K562 (cell line): ENCODE measurements at regions not wholly inside any gene's neighbourhood (a gene's known extent, or its start where the extent isn't known, plus 50 kb on each side); places are given as distances from the start of the nearest gene placed in this dataset.

Experiments
- ATAC-seq: fragments of 200-7000 bp; cut with Tn5 transposase; 3 replicates; pipeline ENCODE4 v1.9.1; 2020; ENCODE audit warnings: moderate library complexity
- BruUV-seq: library from RNA; stranded (reverse); fragments of 400-500 nt; replicated peaks from 2 replicates; lab custom pipeline; 2021; lab: Mats Ljungman, UMichigan
- CTCF ChIA-PET: fragments of 300-600 bp; formaldehyde crosslinking; extraction: SDS; loops from one replicate; lab custom pipeline; 2021; ENCODE audit warnings: low intra/inter-chr PET ratio; lab: Yijun Ruan, JAX
- POLR2A ChIA-PET: fragments of 300-600, 350-650 bp; sonication (Branson Sonifier 250); formaldehyde crosslinking; extraction: SDS; loops from one replicate; lab custom pipeline; 2021; ENCODE audit warnings: antibody characterized with exemption, inconsistent platforms; lab: Yijun Ruan, JAX
- DNase-seq, 4 experiments: peaks; one replicate each; pipeline versions ENCODE4 v3.0.0 to v3.0.0-alpha.2; 2011 to 2018; ENCODE audit warnings: low spot score in 3 of 4, mixed read lengths in 3 of 4; ENCODE audit errors: extremely low read depth in 1 of 4
- FAIRE-seq: peaks from 2 replicates; lab custom pipeline; 2011; peaks lifted over from hg19 to GRCh38; lab: Jason Lieb, UNC
- H2AFZ ChIP-seq: 2 replicates; pipeline ENCODE4 v1.6.0; 2011; ENCODE audit warnings: low read depth, low read length, control low read depth, inconsistent platforms
- H3K27ac ChIP-seq: fragments of 200-600 bp; 3 replicates; pipeline ENCODE4 v1.8.0; 2011; ENCODE audit warnings: low read depth, mild to moderate bottlenecking, control low read depth, inconsistent platforms, low read length, moderate library complexity, mixed read lengths; ENCODE audit errors: extremely low read depth
- H3K27me3 ChIP-seq, 2 experiments: fragments of 300-600 bp in 1 of 2; 2 replicates in 1 of 2; 3 replicates in 1 of 2; pipeline versions ENCODE4 v1.6.0 to v1.8.0; 2011; ENCODE audit warnings: inconsistent platforms in 2 of 2, low read length in 2 of 2, mild to moderate bottlenecking in 1 of 2, mixed read lengths in 1 of 2, moderate library complexity in 1 of 2; ENCODE audit not compliant: control insufficient read depth in 2 of 2, insufficient read depth in 2 of 2
- H3K36me3 ChIP-seq: fragments of 300-600 bp; 3 replicates; pipeline ENCODE4 v1.8.0; 2011; ENCODE audit warnings: mild to moderate bottlenecking, low read length, inconsistent platforms; ENCODE audit not compliant: control insufficient read depth, insufficient read depth
- H3K4me1 ChIP-seq, 2 experiments: fragments of 200-600 bp in 1 of 2; replicated peaks in 1 of 2; 2 replicates in 1 of 2; 3 replicates in 1 of 2; pipeline versions ENCODE4 v1.5.1 to v1.8.0; 2011; ENCODE audit warnings: inconsistent platforms in 2 of 2, low read length in 2 of 2, mild to moderate bottlenecking in 1 of 2, mixed read lengths in 1 of 2, moderate library complexity in 1 of 2; ENCODE audit not compliant: control insufficient read depth in 2 of 2, insufficient read depth in 2 of 2
- H3K4me2 ChIP-seq: 2 replicates; pipeline ENCODE4 v1.6.1; 2011; ENCODE audit warnings: low read length, control low read depth, inconsistent platforms, mixed read lengths; ENCODE audit not compliant: insufficient read depth
- H3K4me3 ChIP-seq: fragments of 200-600 bp; sonication (generic), shearing (Covaris generic); 2 replicates; pipeline ENCODE4 v1.5.1; 2016; ENCODE audit warnings: control low read depth, inconsistent platforms
- H3K79me2 ChIP-seq: fragments of 200-600 bp; 3 replicates; pipeline ENCODE4 v1.8.0; 2011; ENCODE audit warnings: low read length, inconsistent platforms; ENCODE audit not compliant: control insufficient read depth, insufficient read depth
- H3K9ac ChIP-seq, 2 experiments: 2 replicates each; pipeline versions ENCODE4 v1.6.0 to v1.6.1; 2011; ENCODE audit warnings: low read depth in 2 of 2, low read length in 2 of 2, control low read depth in 1 of 2, inconsistent platforms in 1 of 2, mild to moderate bottlenecking in 1 of 2, mixed read lengths in 1 of 2; ENCODE audit not compliant: insufficient read depth in 1 of 2
- H3K9me1 ChIP-seq: one replicate; pipeline ENCODE4 v1.6.0; 2011; ENCODE audit warnings: inconsistent platforms, mild to moderate bottlenecking, low read length, moderate library complexity; ENCODE audit not compliant: control insufficient read depth, insufficient read depth
- H3K9me3 ChIP-seq: replicated peaks from 2 replicates; pipeline ENCODE4 v1.5.1; 2011; ENCODE audit warnings: low read depth, low read length, inconsistent platforms; ENCODE audit not compliant: control insufficient read depth, insufficient read depth
- H4K20me1 ChIP-seq: replicated peaks from 2 replicates; pipeline ENCODE4 v1.6.1; 2011; ENCODE audit warnings: low read length, inconsistent platforms, mixed read lengths; ENCODE audit not compliant: control insufficient read depth, insufficient read depth
- ATF1 ChIP-seq, 2 experiments: fragments of 450-650 bp in 1 of 2; IDR thresholded peaks; 2 replicates each; pipeline ENCODE4 v1.6.1; 2016; ENCODE audit warnings: missing compliant biosample characterization in 1 of 2, missing genetic modification characterization in 1 of 2
- ETV5 ChIP-seq: sonication (generic); formaldehyde crosslinking; IDR thresholded peaks from 2 replicates; pipeline ENCODE4 v1.4.0; 2020; ENCODE audit warnings: low read depth, mild to moderate bottlenecking, missing genetic modification reagents
- FOXM1 ChIP-seq, 2 experiments: fragments of 450-650 bp in 1 of 2; sonication (generic) in 1 of 2; formaldehyde crosslinking in 1 of 2; IDR thresholded peaks; 2 replicates each; pipeline versions ENCODE4 v1.6.1 to v1.9.0; 2017 to 2022; ENCODE audit warnings: low read depth in 2 of 2, mild to moderate bottlenecking in 2 of 2, missing genetic modification reagents in 1 of 2, moderate library complexity in 1 of 2
- HMG20B ChIP-seq: fragments of 250-450 bp; sonication (Bioruptor Pico); IDR thresholded peaks from 2 replicates; pipeline ENCODE4 v1.5.0; 2021; ENCODE audit warnings: mild to moderate bottlenecking
- KDM4B ChIP-seq, 2 experiments: fragments of 450-650 bp in 1 of 2; sonication (generic) in 1 of 2; IDR thresholded peaks; 2 replicates each; pipeline ENCODE4 v1.6.1; 2016 to 2017; ENCODE audit warnings: borderline replicate concordance in 2 of 2, antibody characterized with exemption in 1 of 2, low read depth in 1 of 2, mild to moderate bottlenecking in 1 of 2
- LEF1 ChIP-seq: fragments of 450-650 bp; IDR thresholded peaks from 2 replicates; pipeline ENCODE4 v1.6.1; 2016; ENCODE audit warnings: mild to moderate bottlenecking
- POU5F1 ChIP-seq: fragments of 150-350 bp; IDR thresholded peaks from 2 replicates; pipeline ENCODE4 v1.6.1; 2014; ENCODE audit warnings: borderline replicate concordance, low read length, low read depth, mild to moderate bottlenecking; ENCODE audit not compliant: partially characterized antibody
- TGIF2 ChIP-seq: sonication (generic); formaldehyde crosslinking; IDR thresholded peaks from 2 replicates; pipeline ENCODE4 v1.8.1; 2022; ENCODE audit warnings: mild to moderate bottlenecking, missing genetic modification reagents, moderate library complexity
- ZNF23 ChIP-seq: fragments of 250-450 bp; sonication (Bioruptor Pico); IDR thresholded peaks from 2 replicates; pipeline ENCODE4 v1.4.0; 2020; ENCODE audit warnings: mild to moderate bottlenecking
- WGBS: fragments of 100-300 bp; shearing (Covaris generic); methylation state at CpG from one replicate; pipeline ENCODE4 v1.1.6; 2016; ENCODE audit warnings: low coverage, mixed read lengths; ENCODE audit not compliant: insufficient coverage; ENCODE audit errors: missing lambda C conversion rate; 5-methylcytosine and 5-hydroxymethylcytosine counted together
- in situ Hi-C: fragments of 300-500 bp; cut with MboI; formaldehyde crosslinking; loops from 4 replicates; pipeline ENCODE4 v1.15.0; 2018; ENCODE audit warnings: inconsistent platforms, mixed read lengths
- intact Hi-C: fragments of 100-400 bp; cut with micrococcal nuclease; formaldehyde crosslinking; loops from 2 replicates; pipeline ENCODE4 v1.14.2; 2022
- TF ChIP-seq, protein P1 (sequence below): fragments of 450-650 bp; conservative IDR thresholded peaks from 2 replicates; pipeline ENCODE4 v1.6.1; 2016; ENCODE audit warnings: missing genetic modification characterization, low read depth, mild to moderate bottlenecking, missing compliant biosample characterization, moderate library complexity
- TF ChIP-seq, protein P2 (sequence below): fragments of 450-650 bp; IDR thresholded peaks from one replicate; pipeline ENCODE4 v1.6.1; 2018; ENCODE audit warnings: mild to moderate bottlenecking, moderate library complexity; ENCODE audit not compliant: partially characterized antibody

GRCh38 chr1:229064320-229065168 lies 206.4 kb upstream of the RAB4A start:
- Histone ChIP-seq H3K9me3 (no peaks in the 10 kb centered on the region), H4K20me1 (no peaks in the 10 kb centered on the region; the same call in 1 of the 2 replicates), H3K79me2 (no peaks in the 10 kb centered on the region), H3K4me2 (no peak overlapping the region), H3K27ac (no peak overlapping the region), H3K36me3 (no peaks in the 10 kb centered on the region), H3K4me3 (no peak overlapping the region), H3K4me1 (no peaks in the 10 kb centered on the region), H3K9ac (no peak overlapping the region), H2AFZ (no peak overlapping the region), H3K9me1 (no peaks in the 10 kb centered on the region), H3K27me3 (peaks cover 6 to 56% of the 10 kb centered on the region in 2 experiments; a peak in 4 of 5 replicates)
- in situ Hi-C loops = no loop called here
- 2% methylated on average over 12 of the region's 12 CpGs for WGBS
- no peak for DNase-seq
- no TSS peak for BruUV-seq
- ChIA-PET POLR2A (interaction anchor here (0.8 kb wide), 1 partner anchor 163 kb away, joined by 5 read pairs; no protein-coding TSS in a partner anchor), CTCF (no interaction called here)
- ATAC-seq = no peak
- intact Hi-C loops = no loop called here
- TF ChIP-seq TGIF2 (CRISPR knock-in tag) (no peak), ZNF23 (no peak), LEF1 (no peak), ETV5 (CRISPR knock-in tag) (no peak), FOXM1 (IDR thresholded peaks at IDR 0.05; ENCODE audit: low read depth) (no peak), FOXM1 (CRISPR knock-in tag; IDR thresholded peaks at IDR 0.05; ENCODE audit: low read depth) (no peak), KDM4B (IDR thresholded peaks at IDR 0.05; ENCODE audit: borderline replicate concordance in 2 of 2, low read depth in 1 of 2) (no peak), POU5F1 (no peak), HMG20B (CRISPR knock-in tag) (no peak), ATF1 (CRISPR knock-in tag; IDR thresholded peaks at IDR 0.05) (no peak), ATF1 (tag; IDR thresholded peaks at IDR 0.05) (no peak)
- TF ChIP-seq, protein P1, sequence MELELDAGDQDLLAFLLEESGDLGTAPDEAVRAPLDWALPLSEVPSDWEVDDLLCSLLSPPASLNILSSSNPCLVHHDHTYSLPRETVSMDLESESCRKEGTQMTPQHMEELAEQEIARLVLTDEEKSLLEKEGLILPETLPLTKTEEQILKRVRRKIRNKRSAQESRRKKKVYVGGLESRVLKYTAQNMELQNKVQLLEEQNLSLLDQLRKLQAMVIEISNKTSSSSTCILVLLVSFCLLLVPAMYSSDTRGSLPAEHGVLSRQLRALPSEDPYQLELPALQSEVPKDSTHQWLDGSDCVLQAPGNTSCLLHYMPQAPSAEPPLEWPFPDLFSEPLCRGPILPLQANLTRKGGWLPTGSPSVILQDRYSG = no peak
- TF ChIP-seq, protein P2, sequence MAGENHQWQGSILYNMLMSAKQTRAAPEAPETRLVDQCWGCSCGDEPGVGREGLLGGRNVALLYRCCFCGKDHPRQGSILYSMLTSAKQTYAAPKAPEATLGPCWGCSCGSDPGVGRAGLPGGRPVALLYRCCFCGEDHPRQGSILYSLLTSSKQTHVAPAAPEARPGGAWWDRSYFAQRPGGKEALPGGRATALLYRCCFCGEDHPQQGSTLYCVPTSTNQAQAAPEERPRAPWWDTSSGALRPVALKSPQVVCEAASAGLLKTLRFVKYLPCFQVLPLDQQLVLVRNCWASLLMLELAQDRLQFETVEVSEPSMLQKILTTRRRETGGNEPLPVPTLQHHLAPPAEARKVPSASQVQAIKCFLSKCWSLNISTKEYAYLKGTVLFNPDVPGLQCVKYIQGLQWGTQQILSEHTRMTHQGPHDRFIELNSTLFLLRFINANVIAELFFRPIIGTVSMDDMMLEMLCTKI = no peak
- FAIRE-seq = no peak
